IMR-90 (cell line): ENCODE measurements at regions not wholly inside any gene's neighbourhood (a gene's known extent, or its start where the extent isn't known, plus 50 kb on each side); places are given as distances from the start of the nearest gene placed in this dataset.

ENCODE experiments used
- BHLHE40 ChIP-seq: fragments of 150-350 bp; IDR thresholded peaks from 2 replicates; pipeline ENCODE4 v1.6.1; 2016; ENCODE audit warnings: mild to moderate bottlenecking, low read depth, low read length
- CEBPB ChIP-seq: IDR thresholded peaks from 2 replicates; pipeline ENCODE4 v1.6.1; 2012; ENCODE audit warnings: low read depth, low read length, improper control_type of control experiment
- CHD1 ChIP-seq: IDR thresholded peaks from 2 replicates; pipeline ENCODE4 v1.6.1; 2012; ENCODE audit warnings: low read depth, low read length, improper control_type of control experiment
- FOS ChIP-seq: fragments of 150-350 bp; IDR thresholded peaks from 2 replicates; pipeline ENCODE4 v1.6.1; 2016; ENCODE audit warnings: low read depth, low read length
- MAZ ChIP-seq: IDR thresholded peaks from 2 replicates; pipeline ENCODE4 v1.6.1; 2012; ENCODE audit warnings: low read depth, mild to moderate bottlenecking, low read length, improper control_type of control experiment, moderate library complexity, borderline replicate concordance
- MXI1 ChIP-seq: IDR thresholded peaks from 2 replicates; pipeline ENCODE4 v1.6.1; 2012; ENCODE audit warnings: low read depth, mild to moderate bottlenecking, low read length, moderate library complexity, borderline replicate concordance
- POLR2A ChIP-seq: IDR thresholded peaks from 2 replicates; pipeline ENCODE4 v1.6.1; 2012; ENCODE audit warnings: mild to moderate bottlenecking, low read depth, low read length
- RAD21 ChIP-seq: IDR thresholded peaks from 2 replicates; pipeline ENCODE4 v1.6.1; 2012; ENCODE audit warnings: low read length, improper control_type of control experiment
- RCOR1 ChIP-seq: IDR thresholded peaks from 2 replicates; pipeline ENCODE4 v1.6.1; 2012; ENCODE audit warnings: mild to moderate bottlenecking, low read length, improper control_type of control experiment; ENCODE audit not compliant: insufficient replicate concordance
- RFX5 ChIP-seq: IDR thresholded peaks from 2 replicates; pipeline ENCODE4 v1.8.0; 2012; ENCODE audit warnings: low read depth, mild to moderate bottlenecking, low read length, moderate library complexity
- SMC3 ChIP-seq: fragments of 150-350 bp; IDR thresholded peaks from 2 replicates; pipeline ENCODE4 v1.6.1; 2016; ENCODE audit warnings: low read depth, mild to moderate bottlenecking, antibody characterized with exemption, low read length, moderate library complexity
- TF ChIP-seq, protein P1 (sequence below): conservative IDR thresholded peaks from 2 replicates; pipeline ENCODE4 v1.5.1; 2012; ENCODE audit warnings: mild to moderate bottlenecking, low read depth, low read length, improper control_type of control experiment
- TF ChIP-seq, protein P2 (sequence below): fragments of 150-350 bp; IDR thresholded peaks from 2 replicates; pipeline ENCODE4 v1.6.1; 2017; ENCODE audit warnings: mild to moderate bottlenecking, antibody characterized with exemption, low read length, low read depth
- TF ChIP-seq, protein P3 (sequence below): fragments of 150-350 bp; IDR thresholded peaks from 2 replicates; pipeline ENCODE4 v1.6.1; 2016; ENCODE audit warnings: low read depth, mild to moderate bottlenecking, low read length, moderate library complexity, borderline replicate concordance

DNA sequence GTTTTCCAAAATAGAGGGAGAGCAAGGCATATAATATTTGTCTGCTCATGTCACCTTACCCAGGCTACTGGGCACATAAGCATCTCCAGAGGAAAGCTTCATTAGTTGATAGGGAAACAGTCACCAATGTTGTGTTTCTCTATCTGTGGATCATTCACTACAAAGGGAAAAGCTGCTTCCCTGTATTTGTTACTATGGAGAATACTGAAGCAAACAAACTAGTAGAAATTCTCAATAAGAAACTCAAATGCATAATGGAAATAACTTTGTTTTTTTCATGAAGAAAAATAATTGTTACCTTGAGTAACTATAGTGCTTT, 138.2 kb downstream of the PCSK1 start:
- TF ChIP-seq RFX5 (no peak), POLR2A (no peak), SMC3 (no peak), RAD21 (no peak), BHLHE40 (no peak), FOS (no peak), MAZ (no peak), CEBPB (no peak), CHD1 (no peak), MXI1 (no peak), RCOR1 (no peak)
- TF ChIP-seq, protein P1, sequence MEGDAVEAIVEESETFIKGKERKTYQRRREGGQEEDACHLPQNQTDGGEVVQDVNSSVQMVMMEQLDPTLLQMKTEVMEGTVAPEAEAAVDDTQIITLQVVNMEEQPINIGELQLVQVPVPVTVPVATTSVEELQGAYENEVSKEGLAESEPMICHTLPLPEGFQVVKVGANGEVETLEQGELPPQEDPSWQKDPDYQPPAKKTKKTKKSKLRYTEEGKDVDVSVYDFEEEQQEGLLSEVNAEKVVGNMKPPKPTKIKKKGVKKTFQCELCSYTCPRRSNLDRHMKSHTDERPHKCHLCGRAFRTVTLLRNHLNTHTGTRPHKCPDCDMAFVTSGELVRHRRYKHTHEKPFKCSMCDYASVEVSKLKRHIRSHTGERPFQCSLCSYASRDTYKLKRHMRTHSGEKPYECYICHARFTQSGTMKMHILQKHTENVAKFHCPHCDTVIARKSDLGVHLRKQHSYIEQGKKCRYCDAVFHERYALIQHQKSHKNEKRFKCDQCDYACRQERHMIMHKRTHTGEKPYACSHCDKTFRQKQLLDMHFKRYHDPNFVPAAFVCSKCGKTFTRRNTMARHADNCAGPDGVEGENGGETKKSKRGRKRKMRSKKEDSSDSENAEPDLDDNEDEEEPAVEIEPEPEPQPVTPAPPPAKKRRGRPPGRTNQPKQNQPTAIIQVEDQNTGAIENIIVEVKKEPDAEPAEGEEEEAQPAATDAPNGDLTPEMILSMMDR = no peak
- TF ChIP-seq, protein P2, sequence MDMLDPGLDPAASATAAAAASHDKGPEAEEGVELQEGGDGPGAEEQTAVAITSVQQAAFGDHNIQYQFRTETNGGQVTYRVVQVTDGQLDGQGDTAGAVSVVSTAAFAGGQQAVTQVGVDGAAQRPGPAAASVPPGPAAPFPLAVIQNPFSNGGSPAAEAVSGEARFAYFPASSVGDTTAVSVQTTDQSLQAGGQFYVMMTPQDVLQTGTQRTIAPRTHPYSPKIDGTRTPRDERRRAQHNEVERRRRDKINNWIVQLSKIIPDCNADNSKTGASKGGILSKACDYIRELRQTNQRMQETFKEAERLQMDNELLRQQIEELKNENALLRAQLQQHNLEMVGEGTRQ = no peak
- TF ChIP-seq, protein P3, sequence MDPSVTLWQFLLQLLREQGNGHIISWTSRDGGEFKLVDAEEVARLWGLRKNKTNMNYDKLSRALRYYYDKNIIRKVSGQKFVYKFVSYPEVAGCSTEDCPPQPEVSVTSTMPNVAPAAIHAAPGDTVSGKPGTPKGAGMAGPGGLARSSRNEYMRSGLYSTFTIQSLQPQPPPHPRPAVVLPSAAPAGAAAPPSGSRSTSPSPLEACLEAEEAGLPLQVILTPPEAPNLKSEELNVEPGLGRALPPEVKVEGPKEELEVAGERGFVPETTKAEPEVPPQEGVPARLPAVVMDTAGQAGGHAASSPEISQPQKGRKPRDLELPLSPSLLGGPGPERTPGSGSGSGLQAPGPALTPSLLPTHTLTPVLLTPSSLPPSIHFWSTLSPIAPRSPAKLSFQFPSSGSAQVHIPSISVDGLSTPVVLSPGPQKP = no peak
